Psoas muscle (tissue), 7 donors: ENCODE measurements at regions not wholly inside any gene's neighbourhood (a gene's known extent, or its start where the extent isn't known, plus 50 kb on each side); places are given as distances from the start of the nearest gene placed in this dataset.

Source experiments
- ATAC-seq, 4 donors: fragments of 200-7000 bp; cut with Tn5 transposase; one replicate each; pipeline ENCODE4 v1.9.1; 2020; ENCODE audit warnings: moderate library complexity in 3 of 4, mild to moderate bottlenecking in 2 of 4
- DNase-seq, 2 donors: peaks; one replicate each; pipeline ENCODE4 v3.0.0-alpha.2; 2020
- H3K27ac ChIP-seq: fragments of 200-600 bp; one replicate; pipeline ENCODE4 v1.8.0; 2022
- H3K27me3 ChIP-seq, 3 donors: fragments of 200-600 bp in 1 of 3; one replicate each; pipeline versions ENCODE4 v1.6.1 to v1.8.0; 2013 to 2022; ENCODE audit warnings: low read length in 2 of 3, mild to moderate bottlenecking in 2 of 3, moderate library complexity in 1 of 3; ENCODE audit not compliant: insufficient read depth in 3 of 3
- H3K36me3 ChIP-seq, 2 donors: fragments of 200-600 bp in 1 of 2; one replicate each; pipeline versions ENCODE4 v1.6.1 to v1.8.0; 2013 to 2022; ENCODE audit warnings: low read depth in 1 of 2, mild to moderate bottlenecking in 1 of 2, moderate library complexity in 1 of 2; ENCODE audit not compliant: insufficient read depth in 1 of 2
- H3K4me1 ChIP-seq: fragments of 200-600 bp; one replicate; pipeline ENCODE4 v1.8.0; 2022
- H3K4me3 ChIP-seq: fragments of 200-600 bp; one replicate; pipeline ENCODE4 v1.8.0; 2022; ENCODE audit warnings: mild to moderate bottlenecking
- H3K9me3 ChIP-seq: fragments of 200-600 bp; one replicate; pipeline ENCODE4 v1.8.0; 2022
- CTCF ChIP-seq: fragments of 200-600 bp; IDR thresholded peaks from one replicate; pipeline ENCODE4 v1.8.0; 2022; ENCODE audit warnings: antibody characterized with exemption
- WGBS, 3 donors: extraction: QIAGEN DNeasy Blood & Tissue Kit; methylation state at CpG; one replicate each; pipeline versions ENCODE4 v1.1.6 to v1.1.7; 2013; 5-methylcytosine and 5-hydroxymethylcytosine counted together
- intact Hi-C, 2 donors: fragments of 100-400 bp; cut with DNase I; formaldehyde crosslinking; loops; one replicate each; pipeline versions ENCODE4 v1.11.0 to v1.14.2; 2022
- donor health status: healthy with polysubstance abuse.
- donor health status: DM: no; HTN: no; CAD: no; lungs with moderate emphysema.
- donor health status: Bipolar disorder and iron deficiency.
- donor health status: healthy.
- donor health status: DM: yes; HTN: yes; CAD: no.
- donor health status: DM: no; HTN: no; CAD: no.
- donor health status: DM: yes; HTN: yes; CAD: no.

- TF ChIP-seq CTCF, result peak; percentile 26
- Histone ChIP-seq H3K4me3 (no peak overlapping the region), H3K27me3 (no peaks in the 10 kb centered on the region), H3K4me1 (no peaks in the 10 kb centered on the region), H3K36me3 (no peaks in the 10 kb centered on the region), H3K9me3 (no peaks in the 10 kb centered on the region), H3K27ac (no peak overlapping the region)
- 28 to 33% (median 33%) methylated on average over 3 of the region's 3 CpGs for WGBS, 3 donors
- no peak for DNase-seq
- intact Hi-C loops, result no loop called here
- no peak for ATAC-seq
Measured at GRCh38 chr4:74623041-74623440, 171.3 kb downstream of the BTC start.

GRCh38 chr4:74624351-74625151 is 169.8 kb downstream of the BTC start:
- DNase-seq, result no peak
- intact Hi-C loops, result no loop called here
- Histone ChIP-seq H3K36me3 (no peaks in the 10 kb centered on the region), H3K9me3 (no peaks in the 10 kb centered on the region), H3K27me3 (no peaks in the 10 kb centered on the region), H3K4me3 (no peak overlapping the region), H3K4me1 (no peaks in the 10 kb centered on the region), H3K27ac (no peak overlapping the region)
- no peak for TF ChIP-seq CTCF
- 74 to 79% (median 77%) methylated on average over 5 of the region's 5 CpGs for WGBS, 3 donors
- no peak for ATAC-seq

- H3K4me3 ChIP-seq, result no peak overlapping the region
- H3K9me3 ChIP-seq, result no peaks in the 10 kb centered on the region
- TF ChIP-seq CTCF, result no peak
- intact Hi-C loops, result no loop called here
- H3K27ac ChIP-seq, result no peak overlapping the region
- H3K36me3 ChIP-seq, result no peaks in the 10 kb centered on the region
- WGBS, 3 donors, result 55 to 71% (median 59%) methylated on average over 1 of the region's 1 CpG
- no peak for DNase-seq
- no peaks in the 10 kb centered on the region for H3K4me1 ChIP-seq
- H3K27me3 ChIP-seq, result no peaks in the 10 kb centered on the region
- ATAC-seq, result no peak
Measured at GRCh38 chr4:74625981-74626380, 168.3 kb downstream of the BTC start.

- no peaks in the 10 kb centered on the region for H3K9me3 ChIP-seq
- H3K4me3 ChIP-seq, result no peak overlapping the region
- WGBS, 3 donors, result 93 to 95% (median 93%) methylated on average over 4 of the region's 4 CpGs
- H3K27me3 ChIP-seq, result no peaks in the 10 kb centered on the region
- H3K4me1 ChIP-seq, result no peaks in the 10 kb centered on the region
- DNase-seq (no peak), ATAC-seq (no peak)
- TF ChIP-seq CTCF, result no peak
- intact Hi-C loops, result no loop called here
- H3K27ac ChIP-seq, result no peak overlapping the region
- no peaks in the 10 kb centered on the region for H3K36me3 ChIP-seq
Measured at GRCh38 chr4:74627093-74627492, 167.2 kb downstream of the BTC start.

GRCh38 chr4:74627504-74627903 is 166.8 kb downstream of the BTC start:
- H3K36me3 ChIP-seq, result no peaks in the 10 kb centered on the region
- ATAC-seq (no peak), DNase-seq (no peak)
- no peaks in the 10 kb centered on the region for H3K27me3 ChIP-seq
- no peak overlapping the region for H3K4me3 ChIP-seq
- 79 to 92% (median 82%) methylated on average over 4 of the region's 4 CpGs for WGBS, 3 donors
- H3K4me1 ChIP-seq, result no peaks in the 10 kb centered on the region
- intact Hi-C loops, result no loop called here
- TF ChIP-seq CTCF, result no peak
- H3K9me3 ChIP-seq, result no peaks in the 10 kb centered on the region
- H3K27ac ChIP-seq, result no peak overlapping the region
